Activated naive CD4-positive, alpha-beta T cell treated with anti-CD3 and anti-CD28 coated beads for 36 hours (primary cell): ENCODE measurements at regions not wholly inside any gene's neighbourhood (a gene's known extent, or its start where the extent isn't known, plus 50 kb on each side); places are given as distances from the start of the nearest gene placed in this dataset.

Source experiments
- CTCF ChIA-PET: fragments of 350-600 bp; sonication (Branson Sonifier 250); formaldehyde crosslinking; loops from one replicate; lab custom pipeline; 2021; ENCODE audit warnings: antibody characterized with exemption; lab: Charles Lee
- DNase-seq: peaks from one replicate; pipeline ENCODE4 v3.0.0-alpha.2; 2020
- H3K27ac Mint-ChIP-seq: one replicate; pipeline ENCODE4 v1.8.0; 2021; ENCODE audit warnings: mild to moderate bottlenecking, mixed read lengths
- H3K27me3 Mint-ChIP-seq: one replicate; pipeline ENCODE4 v1.8.0; 2021; ENCODE audit warnings: low read depth, mixed read lengths
- H3K36me3 Mint-ChIP-seq: one replicate; pipeline ENCODE4 v1.8.0; 2021; ENCODE audit warnings: low read depth, mixed read lengths
- H3K4me1 Mint-ChIP-seq: one replicate; pipeline ENCODE4 v1.8.0; 2021; ENCODE audit warnings: low read depth, mixed read lengths
- H3K4me3 Mint-ChIP-seq: one replicate; pipeline ENCODE4 v1.8.0; 2021; ENCODE audit warnings: mild to moderate bottlenecking, moderate library complexity, mixed read lengths
- H3K9me3 Mint-ChIP-seq: one replicate; pipeline ENCODE4 v1.8.0; 2021; ENCODE audit warnings: mixed read lengths
- intact Hi-C: fragments of 100-400 bp; cut with micrococcal nuclease; formaldehyde crosslinking; loops from one replicate; pipeline ENCODE4 v1.15.1; 2023

- H3K27ac Mint-ChIP-seq: no peak overlapping the region
- no peak for DNase-seq
- no peaks in the 10 kb centered on the region for H3K27me3 Mint-ChIP-seq
- peaks cover 2% of the 10 kb centered on the region for H3K36me3 Mint-ChIP-seq
- intact Hi-C loops: no loop called here
- CTCF ChIA-PET: no interaction called here
- H3K4me1 Mint-ChIP-seq: no peaks in the 10 kb centered on the region
- H3K4me3 Mint-ChIP-seq: no peak overlapping the region
- H3K9me3 Mint-ChIP-seq: peaks cover 7% of the 10 kb centered on the region
These were observed 398.7 kb upstream of the PPP1R2C start for GRCh38 chrX:43176686-43177085.

- intact Hi-C loops: no loop called here
- Mint-ChIP-seq H3K27me3 (no peaks in the 10 kb centered on the region), H3K36me3 (no peaks in the 10 kb centered on the region), H3K9me3 (peaks cover 2% of the 10 kb centered on the region), H3K4me3 (no peak overlapping the region), H3K27ac (no peak overlapping the region), H3K4me1 (peaks cover 7% of the 10 kb centered on the region)
- DNase-seq: no peak
- CTCF ChIA-PET: no interaction called here
These were observed 410.3 kb upstream of the PPP1R2C start for GRCh38 chrX:43188296-43188695.

GRCh38 chrX:43211570-43211969 is 433.6 kb upstream of the PPP1R2C start:
- H3K4me1 Mint-ChIP-seq: no peaks in the 10 kb centered on the region

GRCh38 chrX:43218198-43218597 is 437.9 kb upstream of the MAOA start:
- no peak for DNase-seq
- intact Hi-C loops: no loop called here
- Mint-ChIP-seq H3K36me3 (peaks cover 3% of the 10 kb centered on the region), H3K4me1 (no peaks in the 10 kb centered on the region), H3K4me3 (no peak overlapping the region), H3K27me3 (no peaks in the 10 kb centered on the region), H3K9me3 (peaks cover 14% of the 10 kb centered on the region), H3K27ac (no peak overlapping the region)
- CTCF ChIA-PET: no interaction called here

More at GRCh38 chrX:43211570-43211969, 433.6 kb upstream of the PPP1R2C start:
- CTCF ChIA-PET: no interaction called here
- no peaks in the 10 kb centered on the region for H3K36me3 Mint-ChIP-seq
- no peaks in the 10 kb centered on the region for H3K27me3 Mint-ChIP-seq
- no peak for DNase-seq
- H3K27ac Mint-ChIP-seq: no peak overlapping the region
- intact Hi-C loops: no loop called here
- H3K4me3 Mint-ChIP-seq: no peak overlapping the region
- H3K9me3 Mint-ChIP-seq: peaks cover 17% of the 10 kb centered on the region

- Mint-ChIP-seq H3K9me3 (no peaks in the 10 kb centered on the region), H3K4me1 (no peaks in the 10 kb centered on the region), H3K4me3 (no peak overlapping the region), H3K27ac (no peak overlapping the region), H3K27me3 (no peaks in the 10 kb centered on the region), H3K36me3 (no peaks in the 10 kb centered on the region)
- DNase-seq: no peak
- CTCF ChIA-PET: no interaction called here
- intact Hi-C loops: no loop called here
These were observed 431.6 kb upstream of the MAOA start for GRCh38 chrX:43224496-43224895.

GRCh38 chrX:43225626-43226328 is 430.3 kb upstream of the MAOA start:
- Mint-ChIP-seq H3K27ac (no peak overlapping the region), H3K4me1 (no peaks in the 10 kb centered on the region), H3K36me3 (no peaks in the 10 kb centered on the region), H3K9me3 (no peaks in the 10 kb centered on the region), H3K4me3 (no peak overlapping the region), H3K27me3 (no peaks in the 10 kb centered on the region)
- CTCF ChIA-PET: no interaction called here
- intact Hi-C loops: no loop called here
- DNase-seq: no peak

- H3K4me3 Mint-ChIP-seq: no peak overlapping the region
- H3K27me3 Mint-ChIP-seq: no peaks in the 10 kb centered on the region
- intact Hi-C loops: no loop called here
- H3K27ac Mint-ChIP-seq: no peak overlapping the region
- H3K4me1 Mint-ChIP-seq: no peaks in the 10 kb centered on the region
- CTCF ChIA-PET: no interaction called here
- H3K9me3 Mint-ChIP-seq: no peaks in the 10 kb centered on the region
- DNase-seq: no peak
- no peaks in the 10 kb centered on the region for H3K36me3 Mint-ChIP-seq
These were observed 417.6 kb upstream of the MAOA start for GRCh38 chrX:43238461-43238945.

- Mint-ChIP-seq H3K4me3 (no peak overlapping the region), H3K36me3 (no peaks in the 10 kb centered on the region), H3K4me1 (no peaks in the 10 kb centered on the region), H3K9me3 (no peaks in the 10 kb centered on the region), H3K27me3 (no peaks in the 10 kb centered on the region), H3K27ac (no peak overlapping the region)
- no peak for DNase-seq
- intact Hi-C loops: no loop called here
- CTCF ChIA-PET: no interaction called here
These were observed 416.7 kb upstream of the MAOA start for GRCh38 chrX:43239356-43239755.

- intact Hi-C loops: no loop called here
- Mint-ChIP-seq H3K9me3 (peaks cover 2% of the 10 kb centered on the region), H3K27me3 (no peaks in the 10 kb centered on the region), H3K4me1 (no peaks in the 10 kb centered on the region), H3K36me3 (peaks cover 1% of the 10 kb centered on the region), H3K27ac (no peak overlapping the region), H3K4me3 (no peak overlapping the region)
- CTCF ChIA-PET: no interaction called here
- no peak for DNase-seq
These were observed 400.5 kb upstream of the MAOA start for GRCh38 chrX:43255596-43255995.

GRCh38 chrX:43266487-43266886 is 389.6 kb upstream of the MAOA start:
- no peaks in the 10 kb centered on the region for H3K27me3 Mint-ChIP-seq
- CTCF ChIA-PET: no interaction called here
- H3K9me3 Mint-ChIP-seq: peaks cover 8% of the 10 kb centered on the region
- no peak for DNase-seq
- no peak overlapping the region for H3K27ac Mint-ChIP-seq
- no peak overlapping the region for H3K4me3 Mint-ChIP-seq
- H3K36me3 Mint-ChIP-seq: no peaks in the 10 kb centered on the region
- H3K4me1 Mint-ChIP-seq: no peaks in the 10 kb centered on the region
- intact Hi-C loops: no loop called here

GRCh38 chrX:43267652-43268051 is 388.4 kb upstream of the MAOA start:
- H3K36me3 Mint-ChIP-seq: no peaks in the 10 kb centered on the region
- no peaks in the 10 kb centered on the region for H3K27me3 Mint-ChIP-seq
- H3K4me3 Mint-ChIP-seq: no peak overlapping the region
- no peak overlapping the region for H3K27ac Mint-ChIP-seq
- peaks cover 6% of the 10 kb centered on the region for H3K9me3 Mint-ChIP-seq
- DNase-seq: no peak
- H3K4me1 Mint-ChIP-seq: no peaks in the 10 kb centered on the region
- CTCF ChIA-PET: no interaction called here
- intact Hi-C loops: no loop called here

GRCh38 chrX:43269201-43269600 is 386.9 kb upstream of the MAOA start:
- no peaks in the 10 kb centered on the region for H3K36me3 Mint-ChIP-seq
- no peak overlapping the region for H3K4me3 Mint-ChIP-seq
- H3K27ac Mint-ChIP-seq: no peak overlapping the region

GRCh38 chrX:43277879-43278278 is 378.2 kb upstream of the MAOA start:
- intact Hi-C loops: no loop called here
- Mint-ChIP-seq H3K4me3 (no peak overlapping the region), H3K36me3 (no peaks in the 10 kb centered on the region), H3K9me3 (peaks cover 7% of the 10 kb centered on the region), H3K27ac (no peak overlapping the region), H3K27me3 (no peaks in the 10 kb centered on the region), H3K4me1 (no peaks in the 10 kb centered on the region)
- CTCF ChIA-PET: no interaction called here
- no peak for DNase-seq

More at GRCh38 chrX:43269201-43269600, 386.9 kb upstream of the MAOA start:
- intact Hi-C loops: no loop called here
- CTCF ChIA-PET: no interaction called here
- no peaks in the 10 kb centered on the region for H3K4me1 Mint-ChIP-seq
- DNase-seq: no peak
- no peaks in the 10 kb centered on the region for H3K27me3 Mint-ChIP-seq
- peaks cover 6% of the 10 kb centered on the region for H3K9me3 Mint-ChIP-seq
